Sigmoid colon (tissue), 4 donors: ENCODE measurements at regions not wholly inside any gene's neighbourhood (a gene's known extent, or its start where the extent isn't known, plus 50 kb on each side); places are given as distances from the start of the nearest gene placed in this dataset.

Experiments
- EP300 ChIP-seq, 4 donors: sonication (generic); formaldehyde crosslinking; IDR thresholded peaks; one replicate each; pipeline ENCODE4 v1.6.1; 2017; ENCODE audit warnings: antibody characterized with exemption in 4 of 4
- POLR2A ChIP-seq, 2 donors: fragments of 450-650 bp; IDR thresholded peaks; one replicate each; pipeline ENCODE4 v1.6.1; 2016; ENCODE audit warnings: antibody characterized with exemption in 2 of 2, mild to moderate bottlenecking in 2 of 2, moderate library complexity in 2 of 2
- POLR2AphosphoS5 ChIP-seq, 4 donors: sonication (generic); formaldehyde crosslinking; IDR thresholded peaks; one replicate each; pipeline ENCODE4 v1.6.1; 2017; ENCODE audit warnings: antibody characterized with exemption in 4 of 4
- TF ChIP-seq, protein P1 (sequence below), 4 experiments: fragments of 450-650 bp in 3 of 4; fragments of 200-600 bp in 1 of 4; IDR thresholded peaks; one replicate each; pipeline ENCODE4 v1.5.1; 2016 to 2019; ENCODE audit warnings: antibody characterized with exemption in 4 of 4, mild to moderate bottlenecking in 3 of 4, moderate library complexity in 2 of 4

DNA sequence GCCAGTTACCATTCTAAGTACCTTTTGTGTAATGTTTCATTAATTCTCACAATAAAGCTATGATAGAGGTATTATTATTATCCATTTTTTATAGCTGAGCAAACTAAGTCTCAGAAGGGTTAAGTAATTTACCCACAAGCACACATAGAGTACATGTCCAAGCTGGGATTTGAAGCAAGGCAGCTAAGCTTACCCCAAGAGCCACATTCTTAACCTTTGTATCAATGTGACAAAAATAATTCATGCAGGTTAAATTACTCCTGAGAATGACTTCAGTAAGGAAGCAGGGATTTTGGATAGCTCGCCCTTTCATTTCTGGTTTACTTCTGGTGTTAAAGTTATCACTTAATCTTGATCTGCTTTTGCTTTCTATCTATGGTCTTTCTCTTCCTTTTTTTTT, 141.9 kb downstream of the ACTBL2 start:
- no peak for TF ChIP-seq POLR2AphosphoS5 (IDR thresholded peaks at IDR 0.05)
- TF ChIP-seq, protein P1, sequence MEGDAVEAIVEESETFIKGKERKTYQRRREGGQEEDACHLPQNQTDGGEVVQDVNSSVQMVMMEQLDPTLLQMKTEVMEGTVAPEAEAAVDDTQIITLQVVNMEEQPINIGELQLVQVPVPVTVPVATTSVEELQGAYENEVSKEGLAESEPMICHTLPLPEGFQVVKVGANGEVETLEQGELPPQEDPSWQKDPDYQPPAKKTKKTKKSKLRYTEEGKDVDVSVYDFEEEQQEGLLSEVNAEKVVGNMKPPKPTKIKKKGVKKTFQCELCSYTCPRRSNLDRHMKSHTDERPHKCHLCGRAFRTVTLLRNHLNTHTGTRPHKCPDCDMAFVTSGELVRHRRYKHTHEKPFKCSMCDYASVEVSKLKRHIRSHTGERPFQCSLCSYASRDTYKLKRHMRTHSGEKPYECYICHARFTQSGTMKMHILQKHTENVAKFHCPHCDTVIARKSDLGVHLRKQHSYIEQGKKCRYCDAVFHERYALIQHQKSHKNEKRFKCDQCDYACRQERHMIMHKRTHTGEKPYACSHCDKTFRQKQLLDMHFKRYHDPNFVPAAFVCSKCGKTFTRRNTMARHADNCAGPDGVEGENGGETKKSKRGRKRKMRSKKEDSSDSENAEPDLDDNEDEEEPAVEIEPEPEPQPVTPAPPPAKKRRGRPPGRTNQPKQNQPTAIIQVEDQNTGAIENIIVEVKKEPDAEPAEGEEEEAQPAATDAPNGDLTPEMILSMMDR (IDR thresholded peaks at IDR 0.05) = no peak
- no peak for TF ChIP-seq EP300 (IDR thresholded peaks at IDR 0.05)
- TF ChIP-seq POLR2A (IDR thresholded peaks at IDR 0.05) = no peak
